Left lung (tissue), 4 donors: ENCODE measurements at regions not wholly inside any gene's neighbourhood (a gene's known extent, or its start where the extent isn't known, plus 50 kb on each side); places are given as distances from the start of the nearest gene placed in this dataset.

Experiments used
- ATAC-seq: fragments of 200-7000 bp; cut with Tn5 transposase; one replicate; pipeline ENCODE4 v1.9.1; 2020; ENCODE audit warnings: moderate library complexity
- DNase-seq, 4 donors: peaks; one replicate each; pipeline ENCODE4 v3.0.0-alpha.2; 2013 to 2020
- H3K27ac ChIP-seq, 2 donors: fragments of 200-600 bp; sonication (generic) in 1 of 2; one replicate each; pipeline versions ENCODE4 v1.5.0 to v1.8.0; 2020 to 2021
- H3K27me3 ChIP-seq, 2 donors: fragments of 200-600 bp; sonication (generic) in 1 of 2; one replicate each; pipeline versions ENCODE4 v1.5.0 to v1.8.0; 2020 to 2021
- H3K36me3 ChIP-seq, 2 donors: fragments of 200-600 bp; sonication (generic) in 1 of 2; one replicate each; pipeline versions ENCODE4 v1.5.0 to v1.8.0; 2020 to 2021
- H3K4me1 ChIP-seq, 2 donors: fragments of 200-600 bp; one replicate each; pipeline ENCODE4 v1.8.0; 2021
- H3K4me3 ChIP-seq, 2 donors: fragments of 200-600 bp; sonication (generic) in 1 of 2; one replicate each; pipeline versions ENCODE4 v1.5.0 to v1.8.0; 2020 to 2021; ENCODE audit warnings: mild to moderate bottlenecking in 1 of 2
- H3K9me3 ChIP-seq, 2 donors: fragments of 200-600 bp; sonication (generic) in 1 of 2; one replicate each; pipeline versions ENCODE4 v1.5.0 to v1.8.0; 2020 to 2021
- CTCF ChIP-seq, 2 donors: fragments of 200-600 bp; sonication (generic) in 1 of 2; IDR thresholded peaks; one replicate each; pipeline versions ENCODE4 v1.5.0 to v1.8.0; 2021; ENCODE audit warnings: antibody characterized with exemption in 2 of 2
- intact Hi-C, 2 donors: fragments of 100-400 bp; cut with DNase I; formaldehyde crosslinking; loops; one replicate each; pipeline versions ENCODE4 v1.11.2 to v1.14.2; 2022
- donor health status: DM: no; HTN: yes; CAD: no.
- donor health status: DM: no; HTN: no; CAD: no.

GRCh38 chrX:97666890-97667289 lies 783.2 kb downstream of the RPA4 start:
- Histone ChIP-seq H3K27ac (no peak overlapping the region), H3K4me1 (no peaks in the 10 kb centered on the region), H3K9me3 (no peaks in the 10 kb centered on the region), H3K27me3 (peaks cover 0 to 2% of the 10 kb centered on the region in 2 donors), H3K4me3 (no peak overlapping the region), H3K36me3 (no peaks in the 10 kb centered on the region)
- intact Hi-C loops, result no loop called here
- ATAC-seq (no peak), DNase-seq (no peak)
- no peak for TF ChIP-seq CTCF (IDR thresholded peaks at IDR 0.05)

- no peak overlapping the region for H3K4me3 ChIP-seq
- no peaks in the 10 kb centered on the region for H3K4me1 ChIP-seq
- no peak for TF ChIP-seq CTCF (IDR thresholded peaks at IDR 0.05)
- ATAC-seq, result no peak
- no peak overlapping the region for H3K27ac ChIP-seq
- H3K27me3 ChIP-seq, result peaks cover 0 to 5% of the 10 kb centered on the region in 2 donors
- H3K36me3 ChIP-seq, result no peaks in the 10 kb centered on the region
- no peaks in the 10 kb centered on the region for H3K9me3 ChIP-seq
- no peak for DNase-seq
- intact Hi-C loops, result no loop called here
Observed at GRCh38 chrX:97668126-97668525, 784.4 kb downstream of the RPA4 start.

- Histone ChIP-seq H3K9me3 (no peaks in the 10 kb centered on the region), H3K4me1 (no peaks in the 10 kb centered on the region), H3K27ac (no peak overlapping the region), H3K4me3 (no peak overlapping the region), H3K36me3 (no peaks in the 10 kb centered on the region), H3K27me3 (peaks cover 0 to 9% of the 10 kb centered on the region in 2 donors)
- no peak for DNase-seq
- no peak for TF ChIP-seq CTCF (IDR thresholded peaks at IDR 0.05)
- intact Hi-C loops, result no loop called here
- ATAC-seq, result no peak
Observed at GRCh38 chrX:97672138-97672537, 788.4 kb downstream of the RPA4 start.

- Histone ChIP-seq H3K4me1 (no peaks in the 10 kb centered on the region), H3K27me3 (peaks cover 0 to 9% of the 10 kb centered on the region in 2 donors), H3K27ac (no peak overlapping the region), H3K36me3 (no peaks in the 10 kb centered on the region), H3K9me3 (no peaks in the 10 kb centered on the region), H3K4me3 (no peak overlapping the region)
- DNase-seq (no peak), ATAC-seq (no peak)
- TF ChIP-seq CTCF (IDR thresholded peaks at IDR 0.05), result no peak
- intact Hi-C loops, result no loop called here
Observed at GRCh38 chrX:97672608-97673007, 788.9 kb downstream of the RPA4 start.

GRCh38 chrX:97673135-97673534 lies 789.4 kb downstream of the RPA4 start:
- H3K27me3 ChIP-seq, result peaks cover 0 to 9% of the 10 kb centered on the region in 2 donors
- no peaks in the 10 kb centered on the region for H3K4me1 ChIP-seq
- DNase-seq (no peak), ATAC-seq (no peak)
- intact Hi-C loops, result no loop called here
- H3K9me3 ChIP-seq, result no peaks in the 10 kb centered on the region
- no peaks in the 10 kb centered on the region for H3K36me3 ChIP-seq
- no peak overlapping the region for H3K27ac ChIP-seq
- no peak for TF ChIP-seq CTCF (IDR thresholded peaks at IDR 0.05)
- H3K4me3 ChIP-seq, result no peak overlapping the region
